ENCODE measurements at regions not wholly inside any gene's neighbourhood (a gene's known extent, or its start where the extent isn't known, plus 50 kb on each side); places are given as distances from the start of the nearest gene placed in this dataset.

DNA sequence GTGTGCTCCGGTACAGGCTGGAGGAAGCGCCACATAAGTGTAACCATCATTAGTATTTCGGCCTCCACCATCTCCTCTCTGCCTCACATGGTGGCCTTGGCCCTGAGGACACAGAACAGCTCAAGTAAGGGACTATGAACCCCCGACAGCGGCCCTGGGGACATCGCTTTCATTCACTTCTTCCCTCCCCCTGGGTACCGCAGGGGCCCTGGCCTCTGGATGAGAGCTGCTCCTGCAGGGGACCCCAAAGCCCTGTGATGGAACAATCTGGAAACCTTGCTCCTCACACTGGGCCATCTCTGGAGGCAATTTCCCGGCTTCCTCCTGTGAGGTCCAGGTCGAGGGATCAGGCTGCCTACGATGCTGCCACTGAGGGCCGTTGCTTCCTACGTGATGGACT, 565.5 kb downstream of the BRD1 start:
- CTCF ChIA-PET: no interaction called here
- no peak overlapping the region for H3K27ac Mint-ChIP-seq
- no peaks in the 10 kb centered on the region for H3K9me3 Mint-ChIP-seq
- Histone ChIP-seq H3K9me3 (ENCODE audit: low read length) (no peaks in the 10 kb centered on the region), H3K27me3 (ENCODE audit: insufficient read depth, low read length, poor library complexity, severe bottlenecking) (no peaks in the 10 kb centered on the region), H3K36me3 (ENCODE audit: insufficient read depth, low read length) (no peaks in the 10 kb centered on the region), H3K4me1 (ENCODE audit: insufficient read depth, low read length) (no peaks in the 10 kb centered on the region), H3K4me3 (ENCODE audit: low read length) (no peak overlapping the region), H3K27ac (ENCODE audit: low read depth, low read length) (no peak overlapping the region)
- POLR2A ChIA-PET: no interaction called here
- DNase-seq: no peak
- peaks cover 0 to 5% (median 0%) of the 10 kb centered on the region in 3 donors for H3K4me1 Mint-ChIP-seq
- no peak overlapping the region for H3K4me3 Mint-ChIP-seq
- H3K36me3 Mint-ChIP-seq: no peaks in the 10 kb centered on the region
- peaks cover 3 to 6% of the 10 kb centered on the region in 2 donors for H3K27me3 Mint-ChIP-seq

DNA sequence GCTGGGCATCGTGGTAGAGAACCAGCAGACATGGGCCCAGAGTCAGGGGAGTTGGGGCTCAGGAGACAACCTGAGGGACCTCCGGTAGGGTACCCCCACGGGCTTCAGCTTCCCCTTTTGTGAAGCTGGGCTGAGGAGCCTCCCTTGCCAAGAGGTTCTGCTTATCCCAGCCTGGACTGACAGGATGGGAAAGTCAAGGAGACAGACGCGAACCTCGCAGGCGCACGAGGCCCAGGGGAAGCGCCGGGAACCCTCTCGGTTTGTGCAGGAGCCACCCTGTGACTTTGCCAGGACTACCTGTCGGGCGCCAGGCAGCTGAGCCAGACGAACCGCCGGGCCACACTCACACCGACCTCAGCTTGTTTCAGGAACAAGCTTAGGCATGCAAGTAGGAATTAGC, 566.1 kb downstream of the BRD1 start:
- ChIA-PET CTCF (no interaction called here), POLR2A (no interaction called here)
- Histone ChIP-seq H3K27me3 (ENCODE audit: insufficient read depth, low read length, poor library complexity, severe bottlenecking) (no peaks in the 10 kb centered on the region), H3K4me1 (ENCODE audit: insufficient read depth, low read length) (no peaks in the 10 kb centered on the region), H3K27ac (ENCODE audit: low read depth, low read length) (no peak overlapping the region), H3K4me3 (ENCODE audit: low read length) (no peak overlapping the region), H3K9me3 (ENCODE audit: low read length) (no peaks in the 10 kb centered on the region), H3K36me3 (ENCODE audit: insufficient read depth, low read length) (no peaks in the 10 kb centered on the region)
- Mint-ChIP-seq H3K27me3 (peaks cover 3 to 6% of the 10 kb centered on the region in 2 donors), H3K4me1 (peaks cover 0 to 5% (median 0%) of the 10 kb centered on the region in 3 donors), H3K27ac (no peak overlapping the region), H3K9me3 (no peaks in the 10 kb centered on the region), H3K4me3 (no peak overlapping the region), H3K36me3 (no peaks in the 10 kb centered on the region)
- no peak for DNase-seq

DNA sequence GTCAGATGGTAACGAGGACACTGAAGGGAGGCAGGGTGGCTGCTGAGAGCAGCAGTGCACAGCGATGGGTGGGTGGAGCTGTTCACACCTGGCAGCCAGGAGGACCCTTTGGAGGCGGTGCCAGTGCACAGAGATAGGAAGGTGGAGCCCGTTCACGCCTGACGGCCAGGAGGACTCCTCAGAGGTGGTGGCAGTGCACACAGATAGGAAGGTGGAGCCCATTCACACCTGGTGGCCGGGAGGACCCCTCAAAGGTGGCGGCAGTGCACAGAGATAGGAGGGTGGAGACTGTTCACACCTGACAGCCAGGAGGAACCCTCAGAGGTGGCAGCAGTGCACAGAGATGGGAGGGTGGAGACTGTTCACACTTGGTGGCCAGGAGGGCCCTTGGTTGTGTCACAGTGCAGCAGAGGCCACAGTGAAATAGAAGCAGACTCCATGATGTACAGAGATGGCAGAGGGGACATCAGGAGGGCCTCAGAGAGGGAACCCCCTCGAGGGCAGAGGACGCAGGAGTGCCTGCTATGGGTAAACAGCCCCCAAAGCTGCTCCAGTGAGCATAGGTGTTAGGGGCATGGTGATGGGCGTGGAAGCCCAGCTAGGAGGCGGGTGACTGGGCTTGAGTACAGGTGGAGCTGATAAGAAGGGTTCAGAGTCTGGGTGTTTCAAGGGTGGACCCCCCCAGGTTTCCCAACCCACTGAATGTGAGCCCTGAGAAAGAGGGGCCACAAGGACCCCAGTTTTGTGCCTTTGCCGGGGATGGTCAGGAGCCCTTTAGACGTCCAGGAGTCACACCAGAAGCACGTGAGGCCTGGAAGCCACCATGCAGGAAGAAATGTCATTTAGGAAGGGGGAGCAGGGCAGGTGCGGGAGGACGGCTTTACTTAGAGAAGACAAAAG, 566.7 kb downstream of the BRD1 start:
- Histone ChIP-seq H3K27me3 (ENCODE audit: insufficient read depth, low read length, poor library complexity, severe bottlenecking) (no peaks in the 10 kb centered on the region), H3K9me3 (ENCODE audit: low read length) (no peaks in the 10 kb centered on the region), H3K27ac (ENCODE audit: low read depth, low read length) (no peak overlapping the region), H3K4me1 (ENCODE audit: insufficient read depth, low read length) (no peaks in the 10 kb centered on the region), H3K4me3 (ENCODE audit: low read length) (no peak overlapping the region), H3K36me3 (ENCODE audit: insufficient read depth, low read length) (no peaks in the 10 kb centered on the region)
- no peak overlapping the region for H3K27ac Mint-ChIP-seq
- peaks cover 0 to 5% (median 0%) of the 10 kb centered on the region in 3 donors for H3K4me1 Mint-ChIP-seq
- ChIA-PET CTCF (no interaction called here), POLR2A (no interaction called here)
- peaks cover 6 to 8% of the 10 kb centered on the region in 2 donors for H3K27me3 Mint-ChIP-seq
- DNase-seq: no peak
- H3K4me3 Mint-ChIP-seq: no peak overlapping the region
- no peaks in the 10 kb centered on the region for H3K36me3 Mint-ChIP-seq
- no peaks in the 10 kb centered on the region for H3K9me3 Mint-ChIP-seq

DNA sequence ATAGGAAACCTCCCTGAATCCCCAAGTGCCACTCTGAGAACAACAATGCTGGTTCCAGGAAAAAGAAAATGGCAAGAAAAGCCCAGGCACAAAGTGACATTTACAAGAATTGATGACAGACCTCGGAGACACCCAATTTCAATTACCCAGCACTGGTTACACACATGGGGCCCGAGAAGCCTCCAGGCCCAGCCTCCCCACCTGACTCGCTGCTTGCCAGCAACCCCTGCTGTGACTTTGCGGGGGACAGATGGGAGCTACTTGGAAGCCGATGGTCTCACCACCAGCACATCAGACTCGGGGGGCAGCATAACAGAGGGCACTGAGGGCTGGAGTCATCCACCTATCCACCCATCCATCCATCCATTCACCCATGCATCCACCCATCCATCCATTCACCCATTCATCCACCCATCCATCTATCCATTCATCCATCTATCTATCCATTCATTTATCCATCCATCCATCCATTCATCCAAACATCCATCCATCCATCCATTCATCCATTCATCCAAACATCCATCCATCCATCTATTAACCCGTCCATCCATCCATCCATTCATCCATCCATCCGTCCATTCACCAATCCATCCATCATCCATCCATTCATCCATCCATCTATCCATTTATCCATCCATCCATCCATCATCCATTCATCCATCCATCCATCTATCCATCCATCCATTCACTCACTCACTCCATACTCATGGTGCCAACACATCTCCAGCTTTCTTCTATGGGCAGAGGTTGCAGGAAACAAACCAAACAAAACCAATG, 567.6 kb downstream of the BRD1 start:
- Histone ChIP-seq H3K4me3 (ENCODE audit: low read length) (no peak overlapping the region), H3K27me3 (ENCODE audit: insufficient read depth, low read length, poor library complexity, severe bottlenecking) (no peaks in the 10 kb centered on the region), H3K27ac (ENCODE audit: low read depth, low read length) (no peak overlapping the region), H3K4me1 (ENCODE audit: insufficient read depth, low read length) (no peaks in the 10 kb centered on the region), H3K9me3 (ENCODE audit: low read length) (no peaks in the 10 kb centered on the region), H3K36me3 (ENCODE audit: insufficient read depth, low read length) (no peaks in the 10 kb centered on the region)
- Mint-ChIP-seq H3K27me3 (peaks cover 6 to 10% of the 10 kb centered on the region in 2 donors), H3K27ac (no peak overlapping the region), H3K9me3 (no peaks in the 10 kb centered on the region), H3K36me3 (no peaks in the 10 kb centered on the region), H3K4me3 (no peak overlapping the region), H3K4me1 (peaks cover 0 to 5% (median 0%) of the 10 kb centered on the region in 3 donors)
- DNase-seq: no peak
- POLR2A ChIA-PET: no interaction called here
- CTCF ChIA-PET: no interaction called here

DNA sequence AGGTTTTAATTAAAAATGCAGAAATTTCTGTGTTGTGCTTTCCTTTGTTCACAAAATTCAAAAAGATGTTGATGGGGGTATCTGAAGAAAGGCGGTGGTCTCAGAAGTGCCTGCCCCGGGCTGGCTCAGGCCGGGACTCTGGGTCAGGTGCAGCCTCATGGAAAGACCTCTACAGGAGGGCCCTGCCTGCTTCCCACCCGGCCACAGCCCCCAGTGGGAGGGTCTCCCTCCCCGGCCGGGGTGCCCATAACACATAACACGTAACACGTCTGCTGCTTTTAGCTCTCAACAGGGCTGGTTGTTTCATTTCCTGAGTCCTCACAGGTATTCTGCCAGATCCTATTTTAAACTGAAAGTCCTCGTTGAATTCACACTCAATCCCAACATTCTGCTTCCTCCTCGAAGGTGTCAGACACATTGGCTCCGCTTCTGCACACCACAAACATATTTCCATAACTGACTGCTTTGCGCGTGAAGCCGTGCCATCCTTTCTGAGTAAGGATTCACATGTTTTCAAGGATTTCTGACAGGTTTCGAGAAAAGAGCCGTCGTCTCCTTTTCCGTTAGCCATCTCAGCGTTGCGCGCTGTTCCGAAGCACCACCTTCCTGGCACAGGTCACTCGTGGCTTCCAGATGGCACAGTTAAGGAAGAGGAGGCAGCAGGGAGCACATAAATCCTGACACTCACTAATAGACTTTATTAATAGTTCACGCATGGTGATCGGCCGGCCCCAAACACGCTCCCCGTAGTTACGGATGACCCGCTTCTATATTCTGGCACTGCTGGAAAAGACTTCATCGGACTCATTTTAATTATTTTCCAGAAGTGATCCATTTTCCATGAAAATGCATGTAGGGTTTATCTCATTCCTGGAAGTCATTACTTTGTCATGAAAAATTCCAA, 569.3 kb downstream of the BRD1 start:
- Histone ChIP-seq H3K4me1 (ENCODE audit: insufficient read depth, low read length) (no peaks in the 10 kb centered on the region), H3K27ac (ENCODE audit: low read depth, low read length) (no peak overlapping the region), H3K9me3 (ENCODE audit: low read length) (no peaks in the 10 kb centered on the region), H3K27me3 (ENCODE audit: insufficient read depth, low read length, poor library complexity, severe bottlenecking) (no peaks in the 10 kb centered on the region), H3K4me3 (ENCODE audit: low read length) (no peak overlapping the region), H3K36me3 (ENCODE audit: insufficient read depth, low read length) (no peaks in the 10 kb centered on the region)
- no peaks in the 10 kb centered on the region for H3K36me3 Mint-ChIP-seq
- no peak for DNase-seq
- H3K4me3 Mint-ChIP-seq: no peak overlapping the region
- H3K27ac Mint-ChIP-seq: no peak overlapping the region
- no peaks in the 10 kb centered on the region for H3K9me3 Mint-ChIP-seq
- H3K27me3 Mint-ChIP-seq: peaks cover 6 to 15% of the 10 kb centered on the region in 2 donors
- CTCF ChIA-PET: interaction anchor here (0.9 kb wide), 1 partner anchor 47 kb away, joined by 3 read pairs; no protein-coding TSS in a partner anchor
- POLR2A ChIA-PET: no interaction called here
- H3K4me1 Mint-ChIP-seq: no peaks in the 10 kb centered on the region

DNA sequence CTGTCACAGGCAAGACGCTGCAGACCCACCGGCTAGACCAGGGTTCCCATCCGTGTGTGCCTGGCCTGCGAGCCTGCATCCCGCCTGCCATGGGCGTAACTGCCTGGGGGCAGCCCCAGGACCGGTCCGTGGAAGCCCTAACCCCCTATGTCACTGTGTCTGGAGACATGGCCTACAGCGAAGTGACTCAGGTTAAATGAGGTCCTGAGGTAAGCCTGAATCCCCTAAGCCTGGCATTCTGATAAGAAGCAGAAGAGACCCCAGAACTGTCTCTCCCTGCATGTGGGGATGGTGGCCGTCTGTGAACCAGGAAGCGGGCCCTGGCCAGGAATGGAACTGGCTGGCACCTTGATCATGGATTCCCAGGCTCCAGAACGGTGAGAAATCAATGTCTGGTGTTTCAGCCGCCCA, 570.1 kb downstream of the BRD1 start:
- H3K4me3 ChIP-seq (ENCODE audit: low read length): no peak overlapping the region
- no peaks in the 10 kb centered on the region for H3K36me3 ChIP-seq (ENCODE audit: insufficient read depth, low read length)
- Mint-ChIP-seq H3K27me3 (peaks cover 9 to 19% of the 10 kb centered on the region in 2 donors), H3K4me3 (no peak overlapping the region), H3K27ac (no peak overlapping the region), H3K36me3 (no peaks in the 10 kb centered on the region), H3K4me1 (no peaks in the 10 kb centered on the region), H3K9me3 (no peaks in the 10 kb centered on the region)
- no peak overlapping the region for H3K27ac ChIP-seq (ENCODE audit: low read depth, low read length)
- no peak for DNase-seq
- no peaks in the 10 kb centered on the region for H3K27me3 ChIP-seq (ENCODE audit: insufficient read depth, low read length, poor library complexity, severe bottlenecking)
- H3K9me3 ChIP-seq (ENCODE audit: low read length): no peaks in the 10 kb centered on the region
- H3K4me1 ChIP-seq (ENCODE audit: insufficient read depth, low read length): no peaks in the 10 kb centered on the region
- POLR2A ChIA-PET: no interaction called here
- CTCF ChIA-PET: no interaction called here

DNA sequence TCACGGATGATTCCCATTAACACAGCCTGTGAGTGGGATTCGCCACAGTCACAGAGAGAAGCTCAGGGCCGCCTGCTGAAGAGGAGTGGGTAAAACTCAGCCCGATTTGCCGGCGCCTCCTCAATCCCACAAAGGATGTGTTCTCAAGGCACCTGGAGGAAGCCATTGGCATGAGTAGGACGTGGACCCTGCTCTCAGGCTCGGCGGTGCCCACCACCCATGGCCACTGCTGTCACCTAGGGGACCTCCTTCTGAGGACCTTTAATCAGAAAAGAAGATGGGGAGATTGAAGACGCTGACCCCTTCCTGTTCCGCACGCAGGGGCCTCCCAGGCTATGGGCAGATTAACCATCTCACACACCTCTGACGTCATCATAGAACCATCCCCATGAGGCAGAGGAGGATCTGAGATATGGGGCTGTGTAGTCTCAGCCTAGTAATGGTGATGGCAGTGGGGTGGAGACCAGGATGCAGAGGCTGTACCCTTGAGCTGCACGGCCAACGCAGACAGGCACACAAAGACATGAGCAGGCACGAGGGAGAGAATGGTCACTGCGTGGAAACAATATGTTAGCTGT, 571.8 kb downstream of the BRD1 start:
- Histone ChIP-seq H3K36me3 (ENCODE audit: insufficient read depth, low read length) (no peaks in the 10 kb centered on the region), H3K4me3 (ENCODE audit: low read length) (no peak overlapping the region), H3K27me3 (ENCODE audit: insufficient read depth, low read length, poor library complexity, severe bottlenecking) (no peaks in the 10 kb centered on the region), H3K27ac (ENCODE audit: low read depth, low read length) (no peak overlapping the region), H3K9me3 (ENCODE audit: low read length) (no peaks in the 10 kb centered on the region), H3K4me1 (ENCODE audit: insufficient read depth, low read length) (no peaks in the 10 kb centered on the region)
- ChIA-PET POLR2A (no interaction called here), CTCF (no interaction called here)
- Mint-ChIP-seq H3K4me3 (peak overlapping the region in 1 of 7 donors; percentile 61), H3K27me3 (peaks cover 15 to 28% of the 10 kb centered on the region in 2 donors), H3K4me1 (no peaks in the 10 kb centered on the region), H3K9me3 (no peaks in the 10 kb centered on the region), H3K27ac (peak overlapping the region in 1 of 8 donors; percentile 48), H3K36me3 (no peaks in the 10 kb centered on the region)
- DNase-seq: no peak

All from CD8-positive, alpha-beta memory T cell (primary cell).